ENCODE measurements at regions not wholly inside any gene's neighbourhood (a gene's known extent, or its start where the extent isn't known, plus 50 kb on each side); places are given as distances from the start of the nearest gene placed in this dataset.

GRCh38 chr2:185241556-185241955 lies 497.0 kb upstream of the FSIP2 start:
- H4K20me1 ChIP-seq (ENCODE audit: insufficient read depth, low read length): no peaks in the 10 kb centered on the region
- H3K9me2 ChIP-seq (ENCODE audit: insufficient read depth, low read length): no peaks in the 10 kb centered on the region
- no peak overlapping the region for H3K4me2 ChIP-seq (ENCODE audit: low read length)
- POLR2A ChIA-PET: no interaction called here
- H3K36me3 ChIP-seq (ENCODE audit: insufficient read depth, low read length): no peaks in the 10 kb centered on the region
- no peak overlapping the region for H3K4me3 ChIP-seq (ENCODE audit: low read depth, low read length, poor library complexity, severe bottlenecking)
- no peak overlapping the region for H2AFZ ChIP-seq (ENCODE audit: low read length)
- CTCF ChIA-PET (ENCODE audit: unreplicated experiment): no interaction called here
- no peak overlapping the region for H3K27ac ChIP-seq (ENCODE audit: low read depth, low read length, poor library complexity, severe bottlenecking)
- H3K4me1 ChIP-seq (ENCODE audit: insufficient read depth, low read length, poor library complexity, severe bottlenecking): no peaks in the 10 kb centered on the region
- H3K79me2 ChIP-seq (ENCODE audit: insufficient read depth, low read depth, low read length): no peaks in the 10 kb centered on the region
- no peaks in the 10 kb centered on the region for H3K9me3 ChIP-seq (ENCODE audit: low read length)
- no TSS peak for BruUV-seq (replicated peaks)
- intact Hi-C loops (cut with micrococcal nuclease; ENCODE audit: unreplicated experiment): no loop called here
- DNase-seq (ENCODE audit: low spot score): no peak
- TF ChIP-seq, protein P1, sequence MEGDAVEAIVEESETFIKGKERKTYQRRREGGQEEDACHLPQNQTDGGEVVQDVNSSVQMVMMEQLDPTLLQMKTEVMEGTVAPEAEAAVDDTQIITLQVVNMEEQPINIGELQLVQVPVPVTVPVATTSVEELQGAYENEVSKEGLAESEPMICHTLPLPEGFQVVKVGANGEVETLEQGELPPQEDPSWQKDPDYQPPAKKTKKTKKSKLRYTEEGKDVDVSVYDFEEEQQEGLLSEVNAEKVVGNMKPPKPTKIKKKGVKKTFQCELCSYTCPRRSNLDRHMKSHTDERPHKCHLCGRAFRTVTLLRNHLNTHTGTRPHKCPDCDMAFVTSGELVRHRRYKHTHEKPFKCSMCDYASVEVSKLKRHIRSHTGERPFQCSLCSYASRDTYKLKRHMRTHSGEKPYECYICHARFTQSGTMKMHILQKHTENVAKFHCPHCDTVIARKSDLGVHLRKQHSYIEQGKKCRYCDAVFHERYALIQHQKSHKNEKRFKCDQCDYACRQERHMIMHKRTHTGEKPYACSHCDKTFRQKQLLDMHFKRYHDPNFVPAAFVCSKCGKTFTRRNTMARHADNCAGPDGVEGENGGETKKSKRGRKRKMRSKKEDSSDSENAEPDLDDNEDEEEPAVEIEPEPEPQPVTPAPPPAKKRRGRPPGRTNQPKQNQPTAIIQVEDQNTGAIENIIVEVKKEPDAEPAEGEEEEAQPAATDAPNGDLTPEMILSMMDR (conservative IDR thresholded peaks at IDR 0.05; ENCODE audit: low read length): no peak
- TF ChIP-seq EZH2phosphoT487 (IDR thresholded peaks at IDR 0.05; ENCODE audit: borderline replicate concordance, low read depth, low read length): no peak

GRCh38 chr2:185242462-185242861 lies 496.1 kb upstream of the FSIP2 start:
- no peak overlapping the region for H2AFZ ChIP-seq (ENCODE audit: low read length)

DNA sequence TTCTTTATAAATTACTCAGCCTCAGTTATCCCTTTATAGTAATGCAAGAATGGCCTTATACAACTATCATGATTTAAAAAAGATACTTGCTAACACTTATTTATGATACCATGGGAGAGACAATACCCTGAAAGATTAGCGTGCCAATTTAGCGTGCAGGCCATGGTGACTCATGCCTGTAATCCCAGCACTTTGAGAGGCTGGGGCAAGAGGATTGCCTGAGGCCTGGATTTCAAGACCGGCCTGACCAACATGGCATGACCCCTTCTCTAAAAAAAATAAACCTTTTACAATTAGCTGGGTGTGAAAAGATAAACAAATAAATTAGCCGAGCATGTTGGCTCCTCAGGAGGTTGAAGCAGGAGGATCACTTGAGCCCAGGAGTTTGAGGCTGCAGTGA lies 493.4 kb upstream of the FSIP2 start:
- BruUV-seq (replicated peaks): no TSS peak

More at GRCh38 chr2:185242462-185242861, 496.1 kb upstream of the FSIP2 start:
- intact Hi-C loops (cut with micrococcal nuclease; ENCODE audit: unreplicated experiment): no loop called here
- TF ChIP-seq, protein P1 (conservative IDR thresholded peaks at IDR 0.05; ENCODE audit: low read length): no peak
- Histone ChIP-seq H3K27ac (ENCODE audit: low read depth, low read length, poor library complexity, severe bottlenecking) (no peak overlapping the region), H4K20me1 (ENCODE audit: insufficient read depth, low read length) (no peaks in the 10 kb centered on the region), H3K9me3 (ENCODE audit: low read length) (no peaks in the 10 kb centered on the region), H3K4me2 (ENCODE audit: low read length) (no peak overlapping the region), H3K9me2 (ENCODE audit: insufficient read depth, low read length) (no peaks in the 10 kb centered on the region), H3K4me3 (ENCODE audit: low read depth, low read length, poor library complexity, severe bottlenecking) (no peak overlapping the region), H3K4me1 (ENCODE audit: insufficient read depth, low read length, poor library complexity, severe bottlenecking) (no peaks in the 10 kb centered on the region), H3K79me2 (ENCODE audit: insufficient read depth, low read depth, low read length) (no peaks in the 10 kb centered on the region), H3K36me3 (ENCODE audit: insufficient read depth, low read length) (no peaks in the 10 kb centered on the region)
- BruUV-seq (replicated peaks): no TSS peak
- POLR2A ChIA-PET: no interaction called here
- CTCF ChIA-PET (ENCODE audit: unreplicated experiment): no interaction called here
- no peak for DNase-seq (ENCODE audit: low spot score)

More for the DNA sequence above, 493.4 kb upstream of the FSIP2 start:
- Histone ChIP-seq H4K20me1 (ENCODE audit: insufficient read depth, low read length) (no peaks in the 10 kb centered on the region), H3K4me3 (ENCODE audit: low read depth, low read length, poor library complexity, severe bottlenecking) (no peak overlapping the region), H3K36me3 (ENCODE audit: insufficient read depth, low read length) (no peaks in the 10 kb centered on the region), H3K9me3 (ENCODE audit: low read length) (no peaks in the 10 kb centered on the region), H3K4me2 (ENCODE audit: low read length) (no peak overlapping the region), H3K9me2 (ENCODE audit: insufficient read depth, low read length) (no peaks in the 10 kb centered on the region), H3K27ac (ENCODE audit: low read depth, low read length, poor library complexity, severe bottlenecking) (no peak overlapping the region), H3K4me1 (ENCODE audit: insufficient read depth, low read length, poor library complexity, severe bottlenecking) (no peaks in the 10 kb centered on the region), H2AFZ (ENCODE audit: low read length) (no peak overlapping the region), H3K79me2 (ENCODE audit: insufficient read depth, low read depth, low read length) (no peaks in the 10 kb centered on the region)
- CTCF ChIA-PET (ENCODE audit: unreplicated experiment): no interaction called here
- POLR2A ChIA-PET: no interaction called here
- TF ChIP-seq EZH2phosphoT487 (IDR thresholded peaks at IDR 0.05; ENCODE audit: borderline replicate concordance, low read depth, low read length): no peak
- TF ChIP-seq, protein P1 (conservative IDR thresholded peaks at IDR 0.05; ENCODE audit: low read length): no peak
- intact Hi-C loops (cut with micrococcal nuclease; ENCODE audit: unreplicated experiment): no loop called here
- DNase-seq (ENCODE audit: low spot score): no peak
